DOHH2 (cell line): ENCODE measurements at regions not wholly inside any gene's neighbourhood (a gene's known extent, or its start where the extent isn't known, plus 50 kb on each side); places are given as distances from the start of the nearest gene placed in this dataset.

ENCODE experiments used
- CTCF ChIP-seq: fragments of 200-600 bp; sonication (generic); IDR thresholded peaks from one replicate; pipeline ENCODE4 v1.5.1; 2014; ENCODE audit warnings: antibody characterized with exemption, mild to moderate bottlenecking, low read depth, low read length; ENCODE audit not compliant: poor library complexity, severe bottlenecking
- EZH2phosphoT487 ChIP-seq: fragments of 200-600 bp; sonication (generic); IDR thresholded peaks from 2 replicates; pipeline ENCODE4 v1.6.1; 2017; ENCODE audit warnings: borderline replicate concordance, mild to moderate bottlenecking, antibody characterized with exemption, low read length, moderate library complexity, mixed read lengths

- no peak for TF ChIP-seq CTCF
- TF ChIP-seq EZH2phosphoT487, result no peak
Observed at GRCh38 chr11:15775797-15776196, 580.5 kb downstream of the SOX6 start.
